Astrocyte of the cerebellum (primary cell): ENCODE measurements at regions not wholly inside any gene's neighbourhood (a gene's known extent, or its start where the extent isn't known, plus 50 kb on each side); places are given as distances from the start of the nearest gene placed in this dataset.

Source experiments
- DNase-seq: peaks from one replicate; pipeline ENCODE4 v3.0.0-alpha.2; 2011; ENCODE audit warnings: low read depth
- H3K4me3 ChIP-seq: 2 replicates; pipeline ENCODE4 v1.5.1; 2011; ENCODE audit warnings: mild to moderate bottlenecking, low read depth, low read length, moderate library complexity
- CTCF ChIP-seq: IDR thresholded peaks from 2 replicates; pipeline ENCODE4 v1.5.1; 2012; ENCODE audit warnings: low read length, low read depth, moderate library complexity, mild to moderate bottlenecking; ENCODE audit errors: missing control alignments
- in situ Hi-C: cut with HindIII; loops from 2 replicates; pipeline ENCODE4 v1.10.0; 2017; ENCODE audit warnings: low sequenced_read_pairs

GRCh38 chr21:15480160-15480559, 249.6 kb upstream of the USP25 start:
- in situ Hi-C loops = loop anchor here (10.0 kb wide), 1 partner anchor 605 kb away; no protein-coding TSS in a partner anchor
- no peak overlapping the region for H3K4me3 ChIP-seq
- TF ChIP-seq CTCF = no peak
- no peak for DNase-seq

GRCh38 chr21:15483138-15483780, 246.5 kb upstream of the USP25 start:
- peak; percentile 87 for TF ChIP-seq CTCF
- peak; percentile 88 for DNase-seq
- in situ Hi-C loops = loop anchor here (10.0 kb wide), 1 partner anchor 608 kb away; no protein-coding TSS in a partner anchor
- no peak overlapping the region for H3K4me3 ChIP-seq

GRCh38 chr21:15486460-15487195, 243.2 kb upstream of the USP25 start:
- no peak for DNase-seq
- no peak overlapping the region for H3K4me3 ChIP-seq
- no peak for TF ChIP-seq CTCF
- in situ Hi-C loops = loop anchor here (10.0 kb wide), 1 partner anchor 612 kb away; no protein-coding TSS in a partner anchor

GRCh38 chr21:15487196-15487550, 242.6 kb upstream of the USP25 start:
- in situ Hi-C loops = loop anchor here (10.0 kb wide), 1 partner anchor 612 kb away; no protein-coding TSS in a partner anchor
- TF ChIP-seq CTCF = no peak
- DNase-seq = no peak
- H3K4me3 ChIP-seq = no peak overlapping the region

- no peak for DNase-seq
- in situ Hi-C loops = no loop called here
- TF ChIP-seq CTCF = no peak
These were observed 238.7 kb upstream of the USP25 start for GRCh38 chr21:15491100-15491499.

GRCh38 chr21:15493646-15494045, 236.1 kb upstream of the USP25 start:
- no peak for DNase-seq
- in situ Hi-C loops = no loop called here
- TF ChIP-seq CTCF = no peak
- H3K4me3 ChIP-seq = no peak overlapping the region

More at GRCh38 chr21:15491100-15491499, 238.7 kb upstream of the USP25 start:
- H3K4me3 ChIP-seq = no peak overlapping the region
